ENCODE measurements at regions not wholly inside any gene's neighbourhood (a gene's known extent, or its start where the extent isn't known, plus 50 kb on each side); places are given as distances from the start of the nearest gene placed in this dataset.

DNA sequence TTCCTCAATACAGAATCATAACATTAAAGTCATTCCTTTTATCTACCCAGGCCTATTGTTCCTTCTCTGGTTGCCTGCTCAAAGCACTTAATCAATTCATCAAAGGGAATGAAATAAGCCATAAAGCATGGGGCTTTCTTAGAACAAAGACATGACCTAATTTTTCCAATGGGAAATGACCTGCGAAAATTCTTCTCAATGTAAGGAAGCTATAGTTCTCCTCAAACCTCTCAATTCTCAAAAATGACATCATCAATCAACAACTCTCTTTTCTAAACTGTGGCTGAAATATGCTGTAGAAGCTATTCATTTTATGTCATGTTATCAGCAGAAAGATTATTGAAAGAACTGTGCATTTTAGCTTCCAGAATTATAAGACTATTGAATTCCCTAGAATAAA, 116.0 kb upstream of the PTPRR start:
- TF ChIP-seq, protein P1, sequence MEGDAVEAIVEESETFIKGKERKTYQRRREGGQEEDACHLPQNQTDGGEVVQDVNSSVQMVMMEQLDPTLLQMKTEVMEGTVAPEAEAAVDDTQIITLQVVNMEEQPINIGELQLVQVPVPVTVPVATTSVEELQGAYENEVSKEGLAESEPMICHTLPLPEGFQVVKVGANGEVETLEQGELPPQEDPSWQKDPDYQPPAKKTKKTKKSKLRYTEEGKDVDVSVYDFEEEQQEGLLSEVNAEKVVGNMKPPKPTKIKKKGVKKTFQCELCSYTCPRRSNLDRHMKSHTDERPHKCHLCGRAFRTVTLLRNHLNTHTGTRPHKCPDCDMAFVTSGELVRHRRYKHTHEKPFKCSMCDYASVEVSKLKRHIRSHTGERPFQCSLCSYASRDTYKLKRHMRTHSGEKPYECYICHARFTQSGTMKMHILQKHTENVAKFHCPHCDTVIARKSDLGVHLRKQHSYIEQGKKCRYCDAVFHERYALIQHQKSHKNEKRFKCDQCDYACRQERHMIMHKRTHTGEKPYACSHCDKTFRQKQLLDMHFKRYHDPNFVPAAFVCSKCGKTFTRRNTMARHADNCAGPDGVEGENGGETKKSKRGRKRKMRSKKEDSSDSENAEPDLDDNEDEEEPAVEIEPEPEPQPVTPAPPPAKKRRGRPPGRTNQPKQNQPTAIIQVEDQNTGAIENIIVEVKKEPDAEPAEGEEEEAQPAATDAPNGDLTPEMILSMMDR (IDR thresholded peaks at IDR 0.05): no peak
- TF ChIP-seq TAF1 (IDR thresholded peaks at IDR 0.05; ENCODE audit: borderline replicate concordance, low read depth, low read length): no peak
- no peak for TF ChIP-seq NFIC (IDR thresholded peaks at IDR 0.05; ENCODE audit: borderline replicate concordance)
- TF ChIP-seq ELF1 (IDR thresholded peaks at IDR 0.05): no peak
- TF ChIP-seq POLR2AphosphoS5 (IDR thresholded peaks at IDR 0.05; ENCODE audit: low read depth, low read length): no peak
- TF ChIP-seq, protein P2, sequence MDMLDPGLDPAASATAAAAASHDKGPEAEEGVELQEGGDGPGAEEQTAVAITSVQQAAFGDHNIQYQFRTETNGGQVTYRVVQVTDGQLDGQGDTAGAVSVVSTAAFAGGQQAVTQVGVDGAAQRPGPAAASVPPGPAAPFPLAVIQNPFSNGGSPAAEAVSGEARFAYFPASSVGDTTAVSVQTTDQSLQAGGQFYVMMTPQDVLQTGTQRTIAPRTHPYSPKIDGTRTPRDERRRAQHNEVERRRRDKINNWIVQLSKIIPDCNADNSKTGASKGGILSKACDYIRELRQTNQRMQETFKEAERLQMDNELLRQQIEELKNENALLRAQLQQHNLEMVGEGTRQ (IDR thresholded peaks at IDR 0.05; ENCODE audit: borderline replicate concordance, low read depth, low read length): no peak
- TF ChIP-seq SMC3 (IDR thresholded peaks at IDR 0.05; ENCODE audit: low read depth, low read length): no peak
- no peak for TF ChIP-seq RFX5 (IDR thresholded peaks at IDR 0.05; ENCODE audit: low read length)
- no peak for TF ChIP-seq EP300 (IDR thresholded peaks at IDR 0.05; ENCODE audit: borderline replicate concordance in 1 of 2, low read depth in 1 of 2, low read length in 1 of 2)
- no peak for TF ChIP-seq MXI1 (IDR thresholded peaks at IDR 0.05; ENCODE audit: low read depth, low read length)
- TF ChIP-seq, protein P3, sequence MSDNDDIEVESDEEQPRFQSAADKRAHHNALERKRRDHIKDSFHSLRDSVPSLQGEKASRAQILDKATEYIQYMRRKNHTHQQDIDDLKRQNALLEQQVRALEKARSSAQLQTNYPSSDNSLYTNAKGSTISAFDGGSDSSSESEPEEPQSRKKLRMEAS (IDR thresholded peaks at IDR 0.05; ENCODE audit: low read depth): no peak
- no peak for TF ChIP-seq GABPA (IDR thresholded peaks at IDR 0.05; ENCODE audit: low read depth)
- TF ChIP-seq, protein P4, sequence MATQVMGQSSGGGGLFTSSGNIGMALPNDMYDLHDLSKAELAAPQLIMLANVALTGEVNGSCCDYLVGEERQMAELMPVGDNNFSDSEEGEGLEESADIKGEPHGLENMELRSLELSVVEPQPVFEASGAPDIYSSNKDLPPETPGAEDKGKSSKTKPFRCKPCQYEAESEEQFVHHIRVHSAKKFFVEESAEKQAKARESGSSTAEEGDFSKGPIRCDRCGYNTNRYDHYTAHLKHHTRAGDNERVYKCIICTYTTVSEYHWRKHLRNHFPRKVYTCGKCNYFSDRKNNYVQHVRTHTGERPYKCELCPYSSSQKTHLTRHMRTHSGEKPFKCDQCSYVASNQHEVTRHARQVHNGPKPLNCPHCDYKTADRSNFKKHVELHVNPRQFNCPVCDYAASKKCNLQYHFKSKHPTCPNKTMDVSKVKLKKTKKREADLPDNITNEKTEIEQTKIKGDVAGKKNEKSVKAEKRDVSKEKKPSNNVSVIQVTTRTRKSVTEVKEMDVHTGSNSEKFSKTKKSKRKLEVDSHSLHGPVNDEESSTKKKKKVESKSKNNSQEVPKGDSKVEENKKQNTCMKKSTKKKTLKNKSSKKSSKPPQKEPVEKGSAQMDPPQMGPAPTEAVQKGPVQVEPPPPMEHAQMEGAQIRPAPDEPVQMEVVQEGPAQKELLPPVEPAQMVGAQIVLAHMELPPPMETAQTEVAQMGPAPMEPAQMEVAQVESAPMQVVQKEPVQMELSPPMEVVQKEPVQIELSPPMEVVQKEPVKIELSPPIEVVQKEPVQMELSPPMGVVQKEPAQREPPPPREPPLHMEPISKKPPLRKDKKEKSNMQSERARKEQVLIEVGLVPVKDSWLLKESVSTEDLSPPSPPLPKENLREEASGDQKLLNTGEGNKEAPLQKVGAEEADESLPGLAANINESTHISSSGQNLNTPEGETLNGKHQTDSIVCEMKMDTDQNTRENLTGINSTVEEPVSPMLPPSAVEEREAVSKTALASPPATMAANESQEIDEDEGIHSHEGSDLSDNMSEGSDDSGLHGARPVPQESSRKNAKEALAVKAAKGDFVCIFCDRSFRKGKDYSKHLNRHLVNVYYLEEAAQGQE (IDR thresholded peaks at IDR 0.05; ENCODE audit: low read depth, low read length): no peak
